PC-9 (cell line): ENCODE measurements at regions not wholly inside any gene's neighbourhood (a gene's known extent, or its start where the extent isn't known, plus 50 kb on each side); places are given as distances from the start of the nearest gene placed in this dataset.

Experiments used
- BruUV-seq: library from RNA; stranded (reverse); fragments of 400-500 nt; replicated peaks from 2 replicates; lab custom pipeline; 2021; lab: Mats Ljungman, UMichigan
- CTCF ChIA-PET: fragments of 300-600 bp; sonication (Branson Sonifier 250); formaldehyde crosslinking; loops from one replicate; lab custom pipeline; 2022; ENCODE audit warnings: antibody characterized with exemption; lab: Charles Lee
- POLR2A ChIA-PET: fragments of 300-600 bp; sonication (Branson Sonifier 250); formaldehyde crosslinking; loops from one replicate; lab custom pipeline; 2022; ENCODE audit warnings: antibody characterized with exemption; ENCODE audit not compliant: unreplicated experiment; lab: Charles Lee
- DNase-seq, 2 experiments: peaks; one replicate each; pipeline versions ENCODE4 v3.0.0 to v3.0.0-alpha.2; 2015 to 2022; ENCODE audit warnings: mixed read lengths in 1 of 2
- H2AFZ ChIP-seq: fragments of 200-600 bp; sonication (generic); 2 replicates; pipeline ENCODE4 v1.8.1; 2017; ENCODE audit warnings: antibody characterized with exemption
- H3F3A ChIP-seq: fragments of 200-600 bp; sonication (generic); 2 replicates; pipeline ENCODE4 v1.8.1; 2017; ENCODE audit warnings: antibody characterized with exemption, mild to moderate bottlenecking, low read depth; ENCODE audit not compliant: insufficient read depth
- H3K27ac ChIP-seq: fragments of 200-600 bp; sonication (generic); 2 replicates; pipeline ENCODE4 v1.6.1; 2016; ENCODE audit warnings: mixed run types
- H3K27me3 ChIP-seq: fragments of 200-600 bp; sonication (generic); 2 replicates; pipeline ENCODE4 v1.6.1; 2016; ENCODE audit warnings: low read depth, mixed run types; ENCODE audit not compliant: insufficient read depth
- H3K36me3 ChIP-seq: fragments of 200-600 bp; sonication (generic); 2 replicates; pipeline ENCODE4 v1.6.1; 2016; ENCODE audit warnings: low read depth, mixed run types
- H3K4me1 ChIP-seq: fragments of 200-600 bp; sonication (generic); replicated peaks from 2 replicates; pipeline ENCODE4 v1.6.1; 2016; ENCODE audit warnings: mixed run types; ENCODE audit not compliant: insufficient read depth
- H3K4me2 ChIP-seq: fragments of 200-600 bp; sonication (generic); 2 replicates; pipeline ENCODE4 v1.6.1; 2017; ENCODE audit warnings: mixed run types
- H3K4me3 ChIP-seq: fragments of 200-600 bp; sonication (generic); 2 replicates; pipeline ENCODE4 v1.6.1; 2016; ENCODE audit warnings: mixed run types
- H3K79me2 ChIP-seq: fragments of 200-600 bp; sonication (generic); 2 replicates; pipeline ENCODE4 v1.6.1; 2017; ENCODE audit warnings: low read depth, mixed run types
- H3K9me2 ChIP-seq: fragments of 200-600 bp; sonication (generic); 2 replicates; pipeline ENCODE4 v1.8.1; 2017; ENCODE audit warnings: mild to moderate bottlenecking; ENCODE audit not compliant: insufficient read depth
- H3K9me3 ChIP-seq: fragments of 200-600 bp; sonication (generic); 2 replicates; pipeline ENCODE4 v1.8.1; 2016; ENCODE audit warnings: low read depth; ENCODE audit not compliant: insufficient read depth
- H4K20me1 ChIP-seq: fragments of 200-600 bp; sonication (generic); 2 replicates; pipeline ENCODE4 v1.8.1; 2017; ENCODE audit not compliant: insufficient read depth
- EZH2 ChIP-seq: fragments of 200-600 bp; sonication (generic); IDR thresholded peaks from 2 replicates; pipeline ENCODE4 v1.8.0; 2017; ENCODE audit warnings: antibody characterized with exemption, low read depth
- intact Hi-C: fragments of 100-400 bp; cut with micrococcal nuclease; formaldehyde crosslinking; loops from one replicate; pipeline ENCODE4 v1.10.0; 2022; ENCODE audit not compliant: unreplicated experiment
- TF ChIP-seq, protein P1 (sequence below): fragments of 200-600 bp; sonication (generic); conservative IDR thresholded peaks from 2 replicates; pipeline ENCODE4 v1.6.1; 2017; ENCODE audit warnings: mixed run types, antibody characterized with exemption, mild to moderate bottlenecking, moderate library complexity

DNA sequence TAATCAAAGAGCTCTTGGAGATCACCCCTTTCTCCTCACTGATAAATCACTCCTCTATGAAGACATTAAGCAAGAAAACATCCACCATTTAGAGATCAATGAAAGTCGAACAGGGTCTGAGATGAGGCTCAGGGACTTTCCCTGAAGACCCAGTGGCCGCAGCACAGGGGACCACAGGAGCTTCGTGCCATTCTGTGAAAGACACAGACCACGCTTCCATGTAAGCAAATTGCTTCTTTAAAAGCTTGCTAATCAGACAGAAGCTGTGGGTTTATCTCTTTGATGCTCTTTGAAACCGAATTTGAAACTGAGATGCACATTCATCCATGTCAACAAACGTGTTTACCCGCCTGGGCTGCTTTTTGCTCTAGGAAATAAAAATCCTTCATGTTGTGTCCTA is 231.9 kb upstream of the PPP2R2D start:
- H3K27me3 ChIP-seq = peaks cover 16% of the 10 kb centered on the region
- no peak overlapping the region for H3K4me3 ChIP-seq
- POLR2A ChIA-PET = no interaction called here
- H2AFZ ChIP-seq = no peak overlapping the region
- H3K36me3 ChIP-seq = no peaks in the 10 kb centered on the region
- no peaks in the 10 kb centered on the region for H4K20me1 ChIP-seq
- no peak for DNase-seq
- no peaks in the 10 kb centered on the region for H3K79me2 ChIP-seq
- no peaks in the 10 kb centered on the region for H3K9me3 ChIP-seq
- no peak overlapping the region for H3K4me2 ChIP-seq
- intact Hi-C loops = no loop called here
- no TSS peak for BruUV-seq
- CTCF ChIA-PET = no interaction called here
- no peak overlapping the region for H3K27ac ChIP-seq
- TF ChIP-seq, protein P1, sequence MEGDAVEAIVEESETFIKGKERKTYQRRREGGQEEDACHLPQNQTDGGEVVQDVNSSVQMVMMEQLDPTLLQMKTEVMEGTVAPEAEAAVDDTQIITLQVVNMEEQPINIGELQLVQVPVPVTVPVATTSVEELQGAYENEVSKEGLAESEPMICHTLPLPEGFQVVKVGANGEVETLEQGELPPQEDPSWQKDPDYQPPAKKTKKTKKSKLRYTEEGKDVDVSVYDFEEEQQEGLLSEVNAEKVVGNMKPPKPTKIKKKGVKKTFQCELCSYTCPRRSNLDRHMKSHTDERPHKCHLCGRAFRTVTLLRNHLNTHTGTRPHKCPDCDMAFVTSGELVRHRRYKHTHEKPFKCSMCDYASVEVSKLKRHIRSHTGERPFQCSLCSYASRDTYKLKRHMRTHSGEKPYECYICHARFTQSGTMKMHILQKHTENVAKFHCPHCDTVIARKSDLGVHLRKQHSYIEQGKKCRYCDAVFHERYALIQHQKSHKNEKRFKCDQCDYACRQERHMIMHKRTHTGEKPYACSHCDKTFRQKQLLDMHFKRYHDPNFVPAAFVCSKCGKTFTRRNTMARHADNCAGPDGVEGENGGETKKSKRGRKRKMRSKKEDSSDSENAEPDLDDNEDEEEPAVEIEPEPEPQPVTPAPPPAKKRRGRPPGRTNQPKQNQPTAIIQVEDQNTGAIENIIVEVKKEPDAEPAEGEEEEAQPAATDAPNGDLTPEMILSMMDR = no peak
- TF ChIP-seq EZH2 = no peak
- no peaks in the 10 kb centered on the region for H3F3A ChIP-seq
- no peaks in the 10 kb centered on the region for H3K4me1 ChIP-seq
- no peaks in the 10 kb centered on the region for H3K9me2 ChIP-seq

GRCh38 chr10:131669838-131670237 is 231.0 kb upstream of the PPP2R2D start:
- Histone ChIP-seq H3K36me3 (no peaks in the 10 kb centered on the region), H3K9me2 (no peaks in the 10 kb centered on the region), H3K27me3 (peaks cover 16% of the 10 kb centered on the region), H2AFZ (no peak overlapping the region), H3K4me3 (no peak overlapping the region), H3K9me3 (no peaks in the 10 kb centered on the region), H3K27ac (no peak overlapping the region), H3K79me2 (no peaks in the 10 kb centered on the region), H3F3A (no peaks in the 10 kb centered on the region), H3K4me2 (no peak overlapping the region), H4K20me1 (no peaks in the 10 kb centered on the region), H3K4me1 (no peaks in the 10 kb centered on the region)
- CTCF ChIA-PET = no interaction called here
- no TSS peak for BruUV-seq
- no peak for TF ChIP-seq EZH2
- TF ChIP-seq, protein P1 = no peak
- DNase-seq = no peak
- POLR2A ChIA-PET = no interaction called here
- intact Hi-C loops = no loop called here

DNA sequence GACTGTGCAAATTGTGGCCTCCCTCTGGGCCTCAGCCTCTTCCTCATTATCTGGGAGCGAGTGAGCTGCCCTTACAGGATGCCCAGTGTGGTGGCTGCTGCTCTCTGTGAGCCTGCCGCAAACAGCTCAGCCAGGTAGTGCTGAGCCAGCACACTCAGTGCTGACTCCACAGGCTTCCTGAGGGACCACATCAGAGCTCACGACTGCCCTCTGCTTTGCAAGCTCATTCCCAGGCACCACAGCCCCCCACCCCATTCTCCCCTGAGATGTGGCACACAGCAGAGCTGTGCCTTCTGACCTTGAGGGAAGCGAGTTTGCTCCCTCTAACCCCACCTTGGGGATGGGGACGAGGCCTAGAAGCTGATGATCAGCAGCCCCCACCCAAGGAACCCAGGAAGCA is 230.5 kb upstream of the PPP2R2D start:
- Histone ChIP-seq H4K20me1 (no peaks in the 10 kb centered on the region), H3K4me1 (no peaks in the 10 kb centered on the region), H3F3A (no peaks in the 10 kb centered on the region), H3K9me3 (no peaks in the 10 kb centered on the region), H3K4me2 (no peak overlapping the region), H2AFZ (no peak overlapping the region), H3K27ac (no peak overlapping the region), H3K79me2 (no peaks in the 10 kb centered on the region), H3K9me2 (no peaks in the 10 kb centered on the region), H3K36me3 (no peaks in the 10 kb centered on the region), H3K27me3 (peaks cover 16% of the 10 kb centered on the region), H3K4me3 (no peak overlapping the region)
- no TSS peak for BruUV-seq
- CTCF ChIA-PET = no interaction called here
- intact Hi-C loops = no loop called here
- no peak for DNase-seq
- TF ChIP-seq EZH2 = no peak
- TF ChIP-seq, protein P1 = no peak
- POLR2A ChIA-PET = no interaction called here
